HG02571 (cell line): ENCODE measurements at regions not wholly inside any gene's neighbourhood (a gene's known extent, or its start where the extent isn't known, plus 50 kb on each side); places are given as distances from the start of the nearest gene placed in this dataset.
A peak's percentile ranks its signal among the peaks of the same experiment; 100 is the strongest.

ENCODE experiments used
- ATAC-seq: cut with Tn5 transposase; IDR thresholded peaks from one replicate; pipeline ENCODE4 v1.9.1; 2021; ENCODE audit warnings: mild to moderate bottlenecking, moderate library complexity; ENCODE audit not compliant: unreplicated experiment

GRCh38 chr5:89996335-89996734 lies 413.2 kb downstream of the CETN3 start:
- ATAC-seq = no peak

GRCh38 chr5:89994266-89994665 lies 415.3 kb downstream of the CETN3 start:
- ATAC-seq = no peak

DNA sequence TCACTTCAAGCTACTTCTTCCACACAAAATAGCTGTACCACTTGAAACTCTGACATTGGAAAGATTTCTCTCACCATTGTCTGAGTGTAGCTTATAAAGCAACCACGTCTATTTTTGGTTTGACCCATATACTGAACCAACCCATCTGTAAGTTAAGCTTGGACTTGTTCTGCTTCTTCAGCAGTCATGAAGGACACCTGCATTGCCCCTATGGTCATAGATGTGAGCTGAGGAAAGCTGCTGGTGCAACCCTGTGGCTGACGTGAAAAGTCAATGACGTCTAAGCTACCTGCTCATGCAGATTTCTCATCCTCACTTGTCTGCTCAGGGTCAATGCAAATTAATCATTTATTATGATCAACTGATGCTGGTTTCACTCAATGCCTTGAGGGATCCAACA lies 417.4 kb downstream of the CETN3 start:
- no peak for ATAC-seq

DNA sequence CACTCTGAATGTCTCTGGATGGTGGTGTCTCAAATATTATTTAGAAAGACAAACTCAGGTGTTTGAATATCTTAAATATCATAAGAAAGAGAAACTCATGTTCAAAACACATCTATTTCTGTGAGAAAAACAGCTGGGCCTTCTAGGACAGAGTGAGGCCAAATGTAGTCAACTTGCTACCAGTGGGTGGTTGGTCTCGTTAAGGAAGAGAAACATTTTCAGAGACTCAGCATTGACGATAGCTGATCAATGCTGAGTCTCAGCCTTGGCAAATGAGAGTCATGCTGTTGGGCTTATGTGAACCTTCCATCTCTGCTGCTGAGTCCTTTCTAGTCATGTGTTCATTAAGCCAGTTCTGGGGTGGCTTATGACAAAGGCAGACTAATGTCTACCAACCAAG lies 418.0 kb downstream of the CETN3 start:
- peak; percentile 65 for ATAC-seq

- no peak for ATAC-seq
Measured at GRCh38 chr5:89989776-89990175, 419.8 kb downstream of the CETN3 start.

DNA sequence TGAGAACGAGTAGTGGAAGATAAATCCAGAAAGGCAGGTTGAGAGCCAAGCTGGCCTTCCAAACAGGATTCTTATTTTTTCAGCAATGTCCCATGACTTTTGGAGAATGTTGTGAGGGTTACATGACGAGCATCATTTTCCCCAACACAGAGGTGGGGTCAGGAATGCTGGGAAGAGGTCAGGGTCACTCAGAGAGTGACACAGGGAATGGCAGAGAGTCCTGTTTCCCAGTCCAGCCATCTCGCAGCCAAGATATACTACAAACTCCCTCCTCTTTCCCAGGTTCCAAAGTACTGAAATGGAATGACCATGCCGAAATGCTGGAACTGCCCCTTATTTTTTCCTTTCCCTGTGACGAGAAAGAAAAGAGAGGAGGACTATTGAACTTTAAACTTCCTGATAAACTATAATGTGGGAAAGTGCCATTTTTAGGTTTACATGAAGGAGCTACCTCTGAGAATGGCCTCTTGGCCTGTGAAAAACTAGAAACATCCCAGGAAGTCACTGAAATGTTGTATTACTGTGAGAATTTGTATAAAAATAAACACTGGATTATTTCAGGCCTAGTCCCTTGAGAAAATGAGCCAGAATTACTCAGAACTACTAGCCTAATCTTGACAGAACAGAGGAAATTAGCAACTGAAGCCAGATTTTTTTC lies 420.4 kb downstream of the CETN3 start:
- no peak for ATAC-seq

- ATAC-seq = no peak
Measured at GRCh38 chr5:89988129-89988810, 421.3 kb downstream of the CETN3 start.

DNA sequence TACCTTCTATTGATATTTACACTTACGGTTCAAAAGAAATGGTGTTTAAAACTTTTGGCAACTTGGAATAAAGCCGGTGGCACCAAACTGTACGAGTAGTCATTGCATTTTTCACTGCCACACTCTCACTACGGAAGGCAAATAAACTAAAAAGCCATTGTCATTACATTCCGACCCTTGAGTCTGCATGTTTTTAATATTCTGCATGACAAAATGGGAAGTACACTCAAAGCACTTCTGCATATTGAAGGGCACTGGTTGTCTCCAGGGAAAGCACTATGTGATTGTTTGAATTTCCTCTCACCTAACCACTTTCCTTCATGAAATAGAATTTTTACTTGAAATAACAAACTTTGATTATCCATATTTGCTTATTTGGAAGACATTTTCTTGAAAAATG lies 426.3 kb downstream of the CETN3 start:
- no peak for ATAC-seq

DNA sequence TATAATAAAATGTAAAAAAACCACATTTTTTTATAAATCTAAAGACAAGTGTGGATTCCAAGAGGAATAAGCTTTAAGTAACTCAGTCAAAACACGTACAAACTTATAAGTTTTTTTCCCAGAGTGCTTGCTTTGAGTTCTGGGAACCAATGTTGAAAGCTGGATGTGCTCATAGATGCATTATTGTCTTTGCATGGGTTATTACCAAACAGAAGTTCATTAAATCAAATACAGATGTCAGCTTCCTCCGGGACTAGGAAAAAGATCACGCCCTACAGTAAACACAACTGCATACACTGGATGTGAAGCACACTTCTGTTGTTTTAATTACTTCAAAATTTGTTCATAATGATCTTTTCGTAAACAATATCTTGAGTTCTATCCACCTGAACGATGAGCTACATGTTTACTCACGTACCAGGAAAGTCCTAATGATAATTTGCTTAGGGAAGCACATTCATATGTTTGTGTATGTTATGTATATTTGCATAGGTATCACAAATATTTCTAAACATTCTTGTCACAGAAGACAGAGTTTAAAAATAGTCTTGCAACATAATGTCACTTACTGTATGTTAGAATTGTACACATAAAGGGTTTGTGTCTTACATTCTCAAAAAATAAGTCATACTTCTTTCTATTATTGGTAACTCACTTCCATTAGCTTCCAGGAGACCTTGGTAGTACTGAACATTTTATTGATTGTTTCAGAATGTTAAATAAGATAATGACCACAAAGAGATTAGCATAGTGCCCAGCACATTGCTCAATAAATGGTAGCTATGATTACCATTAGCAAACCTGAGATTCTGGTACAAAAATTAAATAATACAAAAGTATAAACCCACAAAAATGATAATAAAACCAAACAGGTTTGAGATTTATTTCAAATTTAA lies 427.4 kb downstream of the CETN3 start:
- no peak for ATAC-seq

GRCh38 chr5:89981021-89981420 lies 428.5 kb downstream of the CETN3 start:
- ATAC-seq = no peak

DNA sequence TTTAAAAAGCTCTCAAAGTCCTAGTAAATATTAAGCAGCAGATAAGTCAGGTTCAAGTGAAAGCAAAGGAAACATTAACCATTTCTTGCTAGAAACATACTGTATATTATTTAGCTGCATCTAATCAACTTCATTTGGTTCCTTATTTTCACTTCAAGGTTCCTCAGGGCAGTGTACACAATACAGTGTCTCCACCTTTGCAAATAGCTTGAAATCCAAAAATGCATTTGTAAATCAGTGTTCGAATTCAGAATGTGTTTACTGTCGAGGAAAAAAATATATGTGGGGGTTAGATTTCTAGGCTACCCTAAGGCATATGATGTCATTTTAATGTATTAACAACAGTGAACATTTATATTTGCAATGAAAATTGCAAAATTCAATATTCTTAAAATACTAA lies 436.0 kb downstream of the CETN3 start:
- ATAC-seq = no peak

GRCh38 chr5:89972901-89973300 lies 436.7 kb downstream of the CETN3 start:
- no peak for ATAC-seq

GRCh38 chr5:89968958-89969381 lies 440.6 kb downstream of the CETN3 start:
- no peak for ATAC-seq

- ATAC-seq = no peak
Measured at GRCh38 chr5:89967771-89968444, 441.6 kb downstream of the CETN3 start.

DNA sequence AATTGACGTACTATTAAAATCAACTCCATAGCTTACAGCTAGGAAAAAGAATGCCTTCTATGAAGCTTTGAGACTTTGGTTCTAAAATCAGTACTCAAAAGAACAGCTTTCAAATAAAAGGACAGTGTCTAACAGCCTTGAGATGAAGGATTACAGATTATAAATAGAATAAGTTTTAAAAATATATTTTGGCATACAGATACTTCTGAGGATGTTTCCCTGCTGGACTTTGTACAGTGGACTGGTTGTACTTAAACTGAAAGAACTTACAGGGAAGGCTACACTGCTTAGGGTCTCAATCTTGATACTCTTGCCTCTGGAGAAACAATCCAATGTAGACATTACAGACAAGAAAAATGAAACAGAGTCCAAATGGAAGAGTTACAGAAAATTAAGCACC lies 452.7 kb downstream of the CETN3 start:
- ATAC-seq = no peak

GRCh38 chr5:89954916-89955315 lies 454.6 kb downstream of the CETN3 start:
- no peak for ATAC-seq

DNA sequence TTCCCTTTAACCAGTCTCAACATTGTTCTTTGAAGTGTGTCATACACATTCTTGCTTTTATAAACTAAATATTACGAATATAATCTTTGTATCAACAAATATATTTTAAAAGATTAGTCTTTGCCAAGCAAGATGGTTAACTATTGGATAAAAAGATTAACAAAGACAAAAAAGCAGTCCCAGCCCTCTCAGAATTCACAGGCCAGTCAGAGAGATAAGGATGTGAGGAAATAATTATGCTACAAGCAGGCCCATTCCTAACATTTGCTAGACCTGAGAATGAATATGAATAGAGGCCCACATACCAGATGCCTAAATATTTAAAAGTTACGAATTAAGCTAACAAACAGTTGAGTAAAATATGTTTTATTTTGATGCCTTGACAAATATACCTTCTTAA lies 457.7 kb downstream of the CETN3 start:
- no peak for ATAC-seq

- ATAC-seq = no peak
Measured at GRCh38 chr5:89950234-89950633, 459.3 kb downstream of the CETN3 start.

- ATAC-seq = no peak
Measured at GRCh38 chr5:89948977-89949376, 460.6 kb downstream of the CETN3 start.

- ATAC-seq = no peak
Measured at GRCh38 chr5:89946916-89947315, 462.6 kb downstream of the CETN3 start.

GRCh38 chr5:89946508-89946907 lies 463.0 kb downstream of the CETN3 start:
- ATAC-seq = no peak
